H9 (cell line): ENCODE measurements at regions not wholly inside any gene's neighbourhood (a gene's known extent, or its start where the extent isn't known, plus 50 kb on each side); places are given as distances from the start of the nearest gene placed in this dataset.

Experiments used
- DNase-seq: peaks from one replicate; pipeline ENCODE4 v3.0.0-alpha.2; 2017
- H2AFZ ChIP-seq: one replicate; pipeline ENCODE4 v1.6.1; 2013; ENCODE audit warnings: mild to moderate bottlenecking, low read length, control low read depth, moderate library complexity
- H2AK5ac ChIP-seq: 2 replicates; pipeline ENCODE4 v1.6.1; 2013; ENCODE audit warnings: low read length, control low read depth, mixed read lengths; ENCODE audit not compliant: insufficient read length
- H2BK120ac ChIP-seq: one replicate; pipeline ENCODE4 v1.6.1; 2013; ENCODE audit warnings: low read depth, mild to moderate bottlenecking, low read length, control low read depth, inconsistent platforms; ENCODE audit not compliant: poor library complexity, severe bottlenecking
- H2BK12ac ChIP-seq: 2 replicates; pipeline ENCODE4 v1.6.1; 2013; ENCODE audit warnings: low read length, control low read depth, mixed read lengths, low read depth; ENCODE audit not compliant: insufficient read length
- H2BK15ac ChIP-seq: 2 replicates; pipeline ENCODE4 v1.6.1; 2013; ENCODE audit warnings: low read depth, low read length, control low read depth
- H2BK20ac ChIP-seq: one replicate; pipeline ENCODE4 v1.6.1; 2013; ENCODE audit warnings: low read depth, mild to moderate bottlenecking, low read length, control low read depth, inconsistent platforms; ENCODE audit not compliant: poor library complexity, severe bottlenecking
- H2BK5ac ChIP-seq: 2 replicates; pipeline ENCODE4 v1.6.1; 2013; ENCODE audit warnings: low read length, control low read depth, mixed read lengths; ENCODE audit not compliant: insufficient read length
- H3K14ac ChIP-seq: 2 replicates; pipeline ENCODE4 v1.6.1; 2013; ENCODE audit warnings: low read length, control low read depth; ENCODE audit not compliant: insufficient read depth
- H3K18ac ChIP-seq: 2 replicates; pipeline ENCODE4 v1.6.1; 2013; ENCODE audit warnings: low read depth, mild to moderate bottlenecking, mixed read lengths, low read length, control low read depth; ENCODE audit not compliant: insufficient read length
- H3K23ac ChIP-seq: 2 replicates; pipeline ENCODE4 v1.6.1; 2013; ENCODE audit warnings: low read length, control low read depth, mixed read lengths, low read depth; ENCODE audit not compliant: insufficient read length
- H3K23me2 ChIP-seq: 2 replicates; pipeline ENCODE4 v1.6.1; 2013; ENCODE audit warnings: low read depth, mild to moderate bottlenecking, mixed read lengths, low read length, control low read depth; ENCODE audit not compliant: insufficient read length, poor library complexity, severe bottlenecking
- H3K27ac ChIP-seq: 2 replicates; pipeline ENCODE4 v1.5.1; 2013; ENCODE audit warnings: low read length, control low read depth, mixed read lengths, low read depth; ENCODE audit not compliant: insufficient read length
- H3K27me3 ChIP-seq: 2 replicates; pipeline ENCODE4 v1.6.1; 2013; ENCODE audit warnings: low read length, control low read depth, inconsistent platforms; ENCODE audit not compliant: insufficient read depth
- H3K4ac ChIP-seq: 2 replicates; pipeline ENCODE4 v1.6.1; 2013; ENCODE audit warnings: low read depth, mild to moderate bottlenecking, control low read depth, inconsistent platforms, low read length, moderate library complexity
- H3K4me1 ChIP-seq: 2 replicates; pipeline ENCODE4 v1.6.1; 2013; ENCODE audit warnings: low read length, control low read depth, inconsistent platforms; ENCODE audit not compliant: insufficient read depth
- H3K4me2 ChIP-seq: 2 replicates; pipeline ENCODE4 v1.6.1; 2013; ENCODE audit warnings: low read length, control low read depth, mixed read lengths; ENCODE audit not compliant: insufficient read length, insufficient read depth
- H3K56ac ChIP-seq: 2 replicates; pipeline ENCODE4 v1.6.1; 2013; ENCODE audit warnings: low read depth, mild to moderate bottlenecking, mixed read lengths, low read length, control low read depth; ENCODE audit not compliant: insufficient read length
- H3K79me1 ChIP-seq: 2 replicates; pipeline ENCODE4 v1.6.1; 2013; ENCODE audit warnings: low read depth, mild to moderate bottlenecking, moderate library complexity, low read length, control low read depth, inconsistent platforms; ENCODE audit not compliant: insufficient read depth, poor library complexity, severe bottlenecking
- H3K79me2 ChIP-seq: 2 replicates; pipeline ENCODE4 v1.6.1; 2013; ENCODE audit warnings: low read length, control low read depth, inconsistent platforms; ENCODE audit not compliant: insufficient read depth
- H3K9ac ChIP-seq: 2 replicates; pipeline ENCODE4 v1.6.1; 2013; ENCODE audit warnings: low read length, control low read depth, mixed read lengths; ENCODE audit not compliant: insufficient read length; ENCODE audit errors: extremely low read depth
- H3K9me3 ChIP-seq: one replicate; pipeline ENCODE4 v1.6.1; 2013; ENCODE audit warnings: low read depth, low read length, inconsistent platforms; ENCODE audit not compliant: control insufficient read depth
- H3T11ph ChIP-seq: one replicate; pipeline ENCODE4 v1.6.1; 2013; ENCODE audit warnings: mild to moderate bottlenecking, low read length, control low read depth, inconsistent platforms
- H4K20me1 ChIP-seq: one replicate; pipeline ENCODE4 v1.6.1; 2013; ENCODE audit not compliant: control insufficient read depth, insufficient read length, insufficient read depth
- H4K5ac ChIP-seq: 2 replicates; pipeline ENCODE4 v1.6.1; 2013; ENCODE audit warnings: low read depth, mild to moderate bottlenecking, mixed read lengths, low read length, control low read depth; ENCODE audit not compliant: insufficient read length
- H4K8ac ChIP-seq: replicated peaks from 2 replicates; pipeline ENCODE4 v1.6.1; 2013; ENCODE audit warnings: low read length, control low read depth, mixed read lengths, low read depth; ENCODE audit not compliant: insufficient read length
- H4K91ac ChIP-seq: 2 replicates; pipeline ENCODE4 v1.6.1; 2013; ENCODE audit warnings: low read depth, mild to moderate bottlenecking, moderate library complexity, mixed read lengths, low read length, control low read depth; ENCODE audit not compliant: insufficient read length
- H3K27ac Mint-ChIP-seq, 3 experiments: 2 replicates in 2 of 3; 3 replicates in 1 of 3; pipeline ENCODE4 v1.8.0; 2020 to 2021; ENCODE audit warnings: mixed read lengths in 3 of 3, mild to moderate bottlenecking in 1 of 3, moderate library complexity in 1 of 3
- H3K27me3 Mint-ChIP-seq: 2 replicates; pipeline ENCODE4 v1.8.0; 2021; ENCODE audit warnings: low read depth, mild to moderate bottlenecking, moderate library complexity, mixed read lengths
- H3K36me3 Mint-ChIP-seq, 3 experiments: 2 replicates in 2 of 3; 3 replicates in 1 of 3; pipeline ENCODE4 v1.8.0; 2020 to 2021; ENCODE audit warnings: low read depth in 3 of 3, mixed read lengths in 3 of 3; ENCODE audit not compliant: insufficient read depth in 1 of 3
- H3K4me1 Mint-ChIP-seq, 2 experiments: 2 replicates each; pipeline ENCODE4 v1.8.0; 2020; ENCODE audit warnings: mixed read lengths in 2 of 2
- H3K4me3 Mint-ChIP-seq, 2 experiments: 2 replicates in 1 of 2; 3 replicates in 1 of 2; pipeline ENCODE4 v1.8.0; 2020 to 2021; ENCODE audit warnings: mild to moderate bottlenecking in 2 of 2, mixed read lengths in 2 of 2, moderate library complexity in 1 of 2
- H3K9me3 Mint-ChIP-seq, 2 experiments: 2 replicates in 1 of 2; 3 replicates in 1 of 2; pipeline ENCODE4 v1.8.0; 2020; ENCODE audit warnings: mild to moderate bottlenecking in 2 of 2, mixed read lengths in 2 of 2, moderate library complexity in 1 of 2
- CTCF ChIP-seq: fragments of 200-600 bp; sonication (generic); conservative IDR thresholded peaks from 3 replicates; pipeline ENCODE4 v1.8.0; 2021; ENCODE audit warnings: antibody characterized with exemption, mild to moderate bottlenecking
- WGBS: extraction: QIAGEN DNeasy Blood & Tissue Kit; methylation state at CpG from one replicate; pipeline ENCODE4 v1.1.7; 2013; ENCODE audit warnings: missing lambda C conversion rate, low lambda C conversion rate, mixed read lengths; ENCODE audit not compliant: insufficient read length; ENCODE audit errors: extremely low coverage; 5-methylcytosine and 5-hydroxymethylcytosine counted together

GRCh38 chr4:136383082-136383481 is 1149.2 kb downstream of the PCDH18 start:
- WGBS = no CpG with 5 or more reads among the region's 1 CpG

More at GRCh38 chr4:136383082-136383481, 1149.2 kb downstream of the PCDH18 start:
- H4K8ac ChIP-seq = no peak overlapping the region
- H2AK5ac ChIP-seq = no peak overlapping the region
- no peak overlapping the region for H2AFZ ChIP-seq
- no peak overlapping the region for H3K27ac ChIP-seq
- H3K56ac ChIP-seq = no peak overlapping the region
- peak overlapping the region in 2 of 3 experiments; percentile 49 to 71; a peak in 2 of 7 replicates for H3K27ac Mint-ChIP-seq
- no peaks in the 10 kb centered on the region for H3K9me3 Mint-ChIP-seq
- no peaks in the 10 kb centered on the region for H3K79me2 ChIP-seq
- no peaks in the 10 kb centered on the region for H3K4me1 ChIP-seq
- no peak for DNase-seq
- peaks cover 3 to 5% of the 10 kb centered on the region in 2 experiments for H3K4me1 Mint-ChIP-seq
- TF ChIP-seq CTCF = no peak
- no peak overlapping the region for H4K91ac ChIP-seq
- no peaks in the 10 kb centered on the region for H3K79me1 ChIP-seq
- H2BK15ac ChIP-seq = no peak overlapping the region
- H3K18ac ChIP-seq = no peak overlapping the region
- H3K4me3 Mint-ChIP-seq = no peak overlapping the region
- H2BK12ac ChIP-seq = no peak overlapping the region
- no peaks in the 10 kb centered on the region for H4K20me1 ChIP-seq
- H3K9me3 ChIP-seq = no peaks in the 10 kb centered on the region
- no peak overlapping the region for H3K4ac ChIP-seq
- H3T11ph ChIP-seq = no peak overlapping the region
- H3K23me2 ChIP-seq = no peaks in the 10 kb centered on the region
- no peak overlapping the region for H4K5ac ChIP-seq
- H2BK20ac ChIP-seq = no peak overlapping the region
- H3K27me3 ChIP-seq = no peaks in the 10 kb centered on the region
- no peak overlapping the region for H2BK120ac ChIP-seq
- no peak overlapping the region for H3K23ac ChIP-seq
- no peak overlapping the region for H3K4me2 ChIP-seq
- no peak overlapping the region for H3K14ac ChIP-seq
- no peaks in the 10 kb centered on the region for H3K36me3 Mint-ChIP-seq
- H2BK5ac ChIP-seq = no peak overlapping the region
- no peak overlapping the region for H3K9ac ChIP-seq
- H3K27me3 Mint-ChIP-seq = no peaks in the 10 kb centered on the region
